Activated B cell treated with CpG ODN at 0.5 μM for 24 hours (primary cell): ENCODE measurements at regions not wholly inside any gene's neighbourhood (a gene's known extent, or its start where the extent isn't known, plus 50 kb on each side); places are given as distances from the start of the nearest gene placed in this dataset.

ENCODE experiments used
- ATAC-seq: fragments of 200-7000 bp; cut with Tn5 transposase; one replicate; pipeline ENCODE4 v1.10.0; 2021; ENCODE audit warnings: low read depth, mild to moderate bottlenecking, moderate library complexity
- CTCF ChIA-PET: fragments of 350-600 bp; sonication (Branson Sonifier 250); formaldehyde crosslinking; loops from one replicate; lab custom pipeline; 2021; ENCODE audit warnings: antibody characterized with exemption; lab: Charles Lee
- POLR2A ChIA-PET: fragments of 350-600 bp; sonication (Branson Sonifier 250); formaldehyde crosslinking; loops from one replicate; lab custom pipeline; 2021; ENCODE audit warnings: antibody characterized with exemption; lab: Charles Lee
- DNase-seq: peaks from one replicate; pipeline ENCODE4 v3.0.0; 2022
- H3K27ac Mint-ChIP-seq: one replicate; pipeline ENCODE4 v1.8.0; 2020; ENCODE audit warnings: mixed read lengths
- H3K27me3 Mint-ChIP-seq: one replicate; pipeline ENCODE4 v1.8.0; 2021; ENCODE audit warnings: mixed read lengths
- H3K36me3 Mint-ChIP-seq: one replicate; pipeline ENCODE4 v1.8.0; 2021; ENCODE audit warnings: low read depth, mixed read lengths
- H3K4me1 Mint-ChIP-seq: one replicate; pipeline ENCODE4 v1.8.0; 2021; ENCODE audit warnings: mixed read lengths
- H3K4me3 Mint-ChIP-seq: one replicate; pipeline ENCODE4 v1.8.0; 2020; ENCODE audit warnings: mild to moderate bottlenecking, mixed read lengths
- H3K9me3 Mint-ChIP-seq: one replicate; pipeline ENCODE4 v1.8.0; 2020; ENCODE audit warnings: mixed read lengths
- intact Hi-C: fragments of 100-400 bp; cut with micrococcal nuclease; formaldehyde crosslinking; loops from one replicate; pipeline ENCODE4 v1.15.1; 2024
- TF ChIP-seq, protein P1 (sequence below): fragments of 200-600 bp; IDR thresholded peaks from one replicate; pipeline ENCODE4 v1.8.0; 2022; ENCODE audit warnings: antibody characterized with exemption, mild to moderate bottlenecking

DNA sequence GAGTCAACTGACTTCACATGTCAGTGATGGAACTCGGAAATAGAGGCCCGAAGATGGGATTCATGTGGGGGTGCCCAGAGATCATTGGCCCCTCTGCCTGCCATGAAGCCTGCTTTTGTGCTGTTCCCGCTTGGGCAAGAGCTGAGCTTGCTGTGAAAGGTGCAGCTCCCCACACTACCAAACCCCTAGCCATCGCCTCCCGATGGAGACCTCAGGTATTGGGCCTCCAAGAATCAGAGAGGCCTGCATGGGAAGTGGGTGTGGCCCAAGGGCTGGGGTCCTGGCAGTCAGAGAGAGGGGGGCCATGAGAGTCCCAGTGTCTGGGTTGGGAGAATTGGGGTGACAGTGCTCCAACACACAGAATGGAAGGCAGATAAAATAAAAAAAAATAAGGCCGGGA lies 160.9 kb downstream of the SOD2 start:
- Mint-ChIP-seq H3K4me1 (no peaks in the 10 kb centered on the region), H3K4me3 (no peak overlapping the region), H3K36me3 (no peaks in the 10 kb centered on the region), H3K27me3 (peaks cover 5% of the 10 kb centered on the region), H3K9me3 (no peaks in the 10 kb centered on the region), H3K27ac (no peak overlapping the region)
- TF ChIP-seq, protein P1, sequence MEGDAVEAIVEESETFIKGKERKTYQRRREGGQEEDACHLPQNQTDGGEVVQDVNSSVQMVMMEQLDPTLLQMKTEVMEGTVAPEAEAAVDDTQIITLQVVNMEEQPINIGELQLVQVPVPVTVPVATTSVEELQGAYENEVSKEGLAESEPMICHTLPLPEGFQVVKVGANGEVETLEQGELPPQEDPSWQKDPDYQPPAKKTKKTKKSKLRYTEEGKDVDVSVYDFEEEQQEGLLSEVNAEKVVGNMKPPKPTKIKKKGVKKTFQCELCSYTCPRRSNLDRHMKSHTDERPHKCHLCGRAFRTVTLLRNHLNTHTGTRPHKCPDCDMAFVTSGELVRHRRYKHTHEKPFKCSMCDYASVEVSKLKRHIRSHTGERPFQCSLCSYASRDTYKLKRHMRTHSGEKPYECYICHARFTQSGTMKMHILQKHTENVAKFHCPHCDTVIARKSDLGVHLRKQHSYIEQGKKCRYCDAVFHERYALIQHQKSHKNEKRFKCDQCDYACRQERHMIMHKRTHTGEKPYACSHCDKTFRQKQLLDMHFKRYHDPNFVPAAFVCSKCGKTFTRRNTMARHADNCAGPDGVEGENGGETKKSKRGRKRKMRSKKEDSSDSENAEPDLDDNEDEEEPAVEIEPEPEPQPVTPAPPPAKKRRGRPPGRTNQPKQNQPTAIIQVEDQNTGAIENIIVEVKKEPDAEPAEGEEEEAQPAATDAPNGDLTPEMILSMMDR: no peak
- ChIA-PET POLR2A (no interaction called here), CTCF (no interaction called here)
- intact Hi-C loops: no loop called here
- ATAC-seq: no peak
- no peak for DNase-seq

DNA sequence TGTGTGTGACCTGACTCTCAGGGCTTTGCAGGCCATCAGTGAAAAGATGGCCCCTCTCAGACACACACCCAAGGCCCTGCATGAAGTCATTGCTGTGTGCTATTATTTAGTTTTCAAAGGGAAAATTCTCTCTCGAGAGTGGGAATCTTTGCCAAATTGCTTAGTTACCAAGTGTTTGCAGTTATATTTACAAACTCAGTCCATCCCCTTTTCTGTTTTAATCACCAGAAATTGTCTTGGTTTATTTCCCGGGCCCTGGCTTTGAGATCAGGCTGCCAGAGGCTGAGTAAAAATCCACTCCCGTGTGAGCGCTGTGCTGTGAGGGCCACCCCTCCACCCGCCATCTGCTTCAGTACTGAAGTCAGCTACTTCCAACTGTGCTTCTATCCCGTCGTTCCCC lies 163.1 kb downstream of the SOD2 start:
- ChIA-PET POLR2A (no interaction called here), CTCF (no interaction called here)
- Mint-ChIP-seq H3K27me3 (peaks cover 13% of the 10 kb centered on the region), H3K27ac (no peak overlapping the region), H3K9me3 (no peaks in the 10 kb centered on the region), H3K4me1 (no peaks in the 10 kb centered on the region), H3K36me3 (no peaks in the 10 kb centered on the region), H3K4me3 (no peak overlapping the region)
- ATAC-seq (no peak), DNase-seq (no peak)
- TF ChIP-seq, protein P1: no peak
- intact Hi-C loops: no loop called here

DNA sequence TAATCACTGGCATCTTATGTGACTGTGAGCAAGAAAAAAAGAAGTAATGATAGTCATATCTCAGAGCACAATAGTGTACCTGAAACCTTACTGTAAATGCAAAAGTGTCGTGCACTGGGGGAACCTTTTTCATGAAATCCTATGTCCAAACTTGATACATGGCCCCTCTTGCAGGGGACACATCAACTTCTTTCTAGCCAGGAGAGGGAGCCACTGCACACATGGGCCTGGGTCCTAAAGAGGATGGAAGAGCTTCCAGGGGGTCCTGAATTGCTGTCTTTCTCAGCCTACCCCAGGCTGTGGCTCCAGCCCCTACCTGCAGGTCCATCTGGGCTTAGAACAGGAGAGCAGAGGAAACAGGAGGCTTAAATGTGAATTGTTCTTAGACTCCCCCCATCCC lies 165.7 kb downstream of the SOD2 start:
- Mint-ChIP-seq H3K4me3 (no peak overlapping the region), H3K4me1 (no peaks in the 10 kb centered on the region), H3K27me3 (peaks cover 13% of the 10 kb centered on the region), H3K27ac (no peak overlapping the region), H3K36me3 (no peaks in the 10 kb centered on the region), H3K9me3 (no peaks in the 10 kb centered on the region)
- ATAC-seq (no peak), DNase-seq (no peak)
- ChIA-PET POLR2A (no interaction called here), CTCF (no interaction called here)
- intact Hi-C loops: no loop called here
- TF ChIP-seq, protein P1: no peak

DNA sequence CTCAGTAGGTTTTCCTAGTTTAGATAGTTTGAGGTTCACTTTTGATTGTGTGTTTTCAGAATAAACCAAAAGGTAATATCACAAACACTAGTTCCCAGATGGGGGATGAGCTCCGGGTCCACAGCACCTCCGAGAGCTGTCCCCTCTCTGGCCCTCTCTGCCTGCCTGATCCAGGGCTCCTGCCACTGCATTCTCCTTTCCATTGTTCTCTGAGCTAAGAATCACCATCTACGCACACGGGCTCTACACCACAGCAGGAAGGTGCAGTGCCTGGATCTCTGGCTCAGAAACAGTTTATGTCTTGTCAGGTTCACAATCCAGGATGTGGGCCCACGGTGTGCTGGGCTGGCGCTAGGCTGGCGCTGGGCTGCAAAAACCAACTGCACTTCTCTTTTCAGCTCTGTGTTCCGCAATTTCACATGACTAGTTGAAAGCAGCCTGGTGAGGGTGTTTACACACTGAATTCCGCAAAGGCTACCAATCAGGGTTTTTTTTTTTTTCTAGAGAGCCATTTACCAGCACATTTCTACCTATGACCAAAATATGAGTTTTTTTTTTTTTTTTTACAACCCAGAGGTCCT lies 167.5 kb downstream of the SOD2 start:
- intact Hi-C loops: no loop called here
- ATAC-seq: no peak
- H3K36me3 Mint-ChIP-seq: no peaks in the 10 kb centered on the region
- H3K27ac Mint-ChIP-seq: no peak overlapping the region
- DNase-seq: no peak
- no peaks in the 10 kb centered on the region for H3K9me3 Mint-ChIP-seq
- H3K4me1 Mint-ChIP-seq: no peaks in the 10 kb centered on the region
- POLR2A ChIA-PET: no interaction called here
- TF ChIP-seq, protein P1: no peak
- peaks cover 17% of the 10 kb centered on the region for H3K27me3 Mint-ChIP-seq
- CTCF ChIA-PET: no interaction called here
- H3K4me3 Mint-ChIP-seq: no peak overlapping the region

DNA sequence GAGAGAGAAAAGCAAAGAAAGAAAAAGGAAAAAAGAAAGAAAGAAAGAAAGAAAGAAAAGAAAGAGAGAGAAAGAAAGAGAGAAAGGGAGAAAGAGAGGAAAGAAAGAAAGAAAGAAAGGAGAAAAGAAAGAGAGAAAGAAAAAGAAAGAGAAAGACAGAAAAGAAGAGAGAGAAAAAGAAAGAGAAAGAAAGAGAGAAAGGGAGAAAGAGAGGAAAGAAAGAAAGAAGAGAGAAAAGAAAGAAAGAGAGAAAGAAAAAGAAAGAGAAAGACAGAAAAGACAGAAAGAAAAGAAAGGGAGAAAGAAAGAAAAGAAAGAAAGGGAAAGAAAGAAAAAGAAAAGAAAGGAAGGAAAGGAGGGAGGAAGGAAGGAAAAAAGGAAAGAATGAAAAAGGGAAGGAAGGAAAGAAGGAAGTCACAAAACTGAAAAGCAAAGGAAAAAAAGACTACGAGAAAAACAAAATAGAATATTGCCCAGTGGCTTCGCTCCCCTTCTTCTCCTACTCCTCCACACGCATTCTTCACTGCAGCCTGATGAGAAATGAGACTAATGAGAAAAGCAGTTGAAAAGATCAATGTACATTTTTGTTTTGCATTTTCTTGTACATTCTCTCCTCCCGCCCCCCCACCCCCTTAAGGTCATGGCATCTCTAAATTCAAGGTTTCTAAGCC lies 170.0 kb downstream of the SOD2 start:
- DNase-seq (no peak), ATAC-seq (no peak)
- peaks cover 32% of the 10 kb centered on the region for H3K27me3 Mint-ChIP-seq
- POLR2A ChIA-PET: no interaction called here
- CTCF ChIA-PET: no interaction called here
- H3K36me3 Mint-ChIP-seq: no peaks in the 10 kb centered on the region
- H3K9me3 Mint-ChIP-seq: peaks cover 5% of the 10 kb centered on the region
- TF ChIP-seq, protein P1: no peak
- intact Hi-C loops: no loop called here
- no peak overlapping the region for H3K4me3 Mint-ChIP-seq
- no peaks in the 10 kb centered on the region for H3K4me1 Mint-ChIP-seq
- no peak overlapping the region for H3K27ac Mint-ChIP-seq
